ENCODE measurements at regions not wholly inside any gene's neighbourhood (a gene's known extent, or its start where the extent isn't known, plus 50 kb on each side); places are given as distances from the start of the nearest gene placed in this dataset.
"Not testable (repeated sequence)": the region's sequence is repeated elsewhere in the genome, so short reads cannot be mapped to it uniquely, and the experiment has no call there.

DNA sequence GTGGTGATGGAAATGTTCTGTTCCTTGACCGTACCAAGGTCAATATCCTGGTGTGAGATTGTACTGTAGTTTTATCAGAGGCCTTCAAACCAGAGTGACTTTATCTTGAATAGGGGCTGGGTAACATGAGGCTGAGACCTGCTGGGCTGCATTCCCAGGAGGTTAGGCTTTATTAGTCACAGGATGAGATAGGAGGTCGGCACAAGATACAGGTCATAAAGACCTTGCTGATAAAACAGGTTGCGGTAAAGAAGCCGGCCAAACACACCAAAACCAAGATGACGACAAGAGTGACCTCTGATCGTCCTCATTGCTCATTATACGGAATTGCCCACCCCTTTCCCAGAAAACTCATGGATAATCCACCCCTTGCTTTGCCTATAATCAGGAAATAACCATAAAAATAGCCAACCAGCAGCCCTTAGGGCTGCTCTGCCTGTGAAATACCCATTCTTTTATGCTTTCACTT, 123.8 kb upstream of the MXRA5 start:
- TF ChIP-seq, protein P1, sequence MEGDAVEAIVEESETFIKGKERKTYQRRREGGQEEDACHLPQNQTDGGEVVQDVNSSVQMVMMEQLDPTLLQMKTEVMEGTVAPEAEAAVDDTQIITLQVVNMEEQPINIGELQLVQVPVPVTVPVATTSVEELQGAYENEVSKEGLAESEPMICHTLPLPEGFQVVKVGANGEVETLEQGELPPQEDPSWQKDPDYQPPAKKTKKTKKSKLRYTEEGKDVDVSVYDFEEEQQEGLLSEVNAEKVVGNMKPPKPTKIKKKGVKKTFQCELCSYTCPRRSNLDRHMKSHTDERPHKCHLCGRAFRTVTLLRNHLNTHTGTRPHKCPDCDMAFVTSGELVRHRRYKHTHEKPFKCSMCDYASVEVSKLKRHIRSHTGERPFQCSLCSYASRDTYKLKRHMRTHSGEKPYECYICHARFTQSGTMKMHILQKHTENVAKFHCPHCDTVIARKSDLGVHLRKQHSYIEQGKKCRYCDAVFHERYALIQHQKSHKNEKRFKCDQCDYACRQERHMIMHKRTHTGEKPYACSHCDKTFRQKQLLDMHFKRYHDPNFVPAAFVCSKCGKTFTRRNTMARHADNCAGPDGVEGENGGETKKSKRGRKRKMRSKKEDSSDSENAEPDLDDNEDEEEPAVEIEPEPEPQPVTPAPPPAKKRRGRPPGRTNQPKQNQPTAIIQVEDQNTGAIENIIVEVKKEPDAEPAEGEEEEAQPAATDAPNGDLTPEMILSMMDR (IDR thresholded peaks at IDR 0.05), result not testable (repeated sequence)
- TF ChIP-seq POLR2A (IDR thresholded peaks at IDR 0.05), result not testable (repeated sequence)
